PC-3 (cell line): ENCODE measurements at regions not wholly inside any gene's neighbourhood (a gene's known extent, or its start where the extent isn't known, plus 50 kb on each side); places are given as distances from the start of the nearest gene placed in this dataset.

Experiments used
- EZH2 ChIP-seq: fragments of 300-600 bp; sonication (generic); IDR thresholded peaks from one replicate; pipeline ENCODE4 v1.6.1; 2017; ENCODE audit warnings: antibody characterized with exemption, mild to moderate bottlenecking, low read length; ENCODE audit not compliant: unreplicated experiment
- TF ChIP-seq, protein P1 (sequence below): fragments of 300-600 bp; sonication (generic); conservative IDR thresholded peaks from 2 replicates; pipeline ENCODE4 v1.5.1; 2017; ENCODE audit warnings: antibody characterized with exemption, low read depth, mild to moderate bottlenecking, low read length

DNA sequence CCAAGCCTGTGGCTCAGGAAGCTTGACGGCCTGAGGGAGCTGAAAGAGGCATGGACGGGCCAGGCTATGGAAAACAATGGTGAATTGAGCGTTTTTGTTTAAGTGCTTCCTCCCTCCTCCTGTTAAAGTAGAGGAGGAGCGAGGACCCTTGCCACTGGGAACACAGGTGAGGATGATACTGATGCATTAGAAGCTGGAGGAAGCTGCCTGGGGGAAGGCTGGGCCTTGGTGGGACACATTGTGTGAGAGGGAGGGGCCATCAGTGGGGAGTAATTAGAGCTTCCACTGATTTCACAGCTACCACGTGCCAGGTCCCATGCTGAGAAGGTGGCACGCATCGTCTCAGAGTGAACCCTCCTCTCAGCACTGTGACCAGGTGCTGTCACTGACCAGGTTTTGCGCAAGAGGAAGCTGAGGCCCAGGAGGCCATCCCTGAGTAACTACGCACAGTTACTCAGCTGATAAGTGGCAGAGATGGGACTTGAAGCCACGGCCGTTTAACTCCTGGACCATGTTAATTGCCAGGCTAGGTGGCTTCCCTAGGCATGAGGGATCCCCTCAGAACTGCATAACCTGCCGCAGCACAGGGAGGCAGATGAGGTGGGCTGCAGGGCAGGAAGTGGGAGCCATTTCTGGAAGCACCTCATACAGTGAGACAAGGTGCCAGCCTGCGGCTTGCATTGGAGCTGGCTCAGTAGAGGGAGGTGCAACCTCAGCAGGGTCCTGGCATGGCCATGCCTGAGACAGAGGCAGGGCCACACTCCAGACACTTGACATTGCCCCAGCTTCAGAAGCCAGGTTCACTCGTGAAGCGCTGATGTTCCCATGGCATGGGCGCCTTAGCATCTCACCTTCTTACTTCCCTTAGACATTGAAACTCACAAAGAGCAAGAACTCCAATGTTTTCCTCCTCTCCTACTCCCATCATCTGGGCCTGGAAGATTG, 195.3 kb upstream of the MVB12B start:
- no peak for TF ChIP-seq EZH2
- TF ChIP-seq, protein P1, sequence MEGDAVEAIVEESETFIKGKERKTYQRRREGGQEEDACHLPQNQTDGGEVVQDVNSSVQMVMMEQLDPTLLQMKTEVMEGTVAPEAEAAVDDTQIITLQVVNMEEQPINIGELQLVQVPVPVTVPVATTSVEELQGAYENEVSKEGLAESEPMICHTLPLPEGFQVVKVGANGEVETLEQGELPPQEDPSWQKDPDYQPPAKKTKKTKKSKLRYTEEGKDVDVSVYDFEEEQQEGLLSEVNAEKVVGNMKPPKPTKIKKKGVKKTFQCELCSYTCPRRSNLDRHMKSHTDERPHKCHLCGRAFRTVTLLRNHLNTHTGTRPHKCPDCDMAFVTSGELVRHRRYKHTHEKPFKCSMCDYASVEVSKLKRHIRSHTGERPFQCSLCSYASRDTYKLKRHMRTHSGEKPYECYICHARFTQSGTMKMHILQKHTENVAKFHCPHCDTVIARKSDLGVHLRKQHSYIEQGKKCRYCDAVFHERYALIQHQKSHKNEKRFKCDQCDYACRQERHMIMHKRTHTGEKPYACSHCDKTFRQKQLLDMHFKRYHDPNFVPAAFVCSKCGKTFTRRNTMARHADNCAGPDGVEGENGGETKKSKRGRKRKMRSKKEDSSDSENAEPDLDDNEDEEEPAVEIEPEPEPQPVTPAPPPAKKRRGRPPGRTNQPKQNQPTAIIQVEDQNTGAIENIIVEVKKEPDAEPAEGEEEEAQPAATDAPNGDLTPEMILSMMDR, result no peak
